AG09309 (cell line): ENCODE measurements at regions not wholly inside any gene's neighbourhood (a gene's known extent, or its start where the extent isn't known, plus 50 kb on each side); places are given as distances from the start of the nearest gene placed in this dataset.
"Not testable (repeated sequence)": the region's sequence is repeated elsewhere in the genome, so short reads cannot be mapped to it uniquely, and the experiment has no call there.

ENCODE experiments used
- DNase-seq: peaks from one replicate; pipeline ENCODE4 v3.0.0-alpha.2; 2010; ENCODE audit warnings: low read depth
- H3K4me3 ChIP-seq: 2 replicates; pipeline ENCODE4 v1.5.1; 2011; ENCODE audit warnings: mild to moderate bottlenecking, low read depth, low read length, moderate library complexity; ENCODE audit not compliant: control insufficient read depth
- CTCF ChIP-seq: IDR thresholded peaks from 2 replicates; pipeline ENCODE4 v1.5.1; 2011; ENCODE audit warnings: mild to moderate bottlenecking, low read depth, low read length, inconsistent platforms; ENCODE audit not compliant: insufficient read depth, control insufficient read depth; ENCODE audit errors: missing control alignments

- DNase-seq = no peak
- TF ChIP-seq CTCF = no peak
- no peak overlapping the region for H3K4me3 ChIP-seq
These were observed 88.6 kb downstream of the VCPKMT start for GRCh38 chr14:50027816-50028215.

- no peak for TF ChIP-seq CTCF
- no peak for DNase-seq
- H3K4me3 ChIP-seq = no peak overlapping the region
These were observed 87.9 kb downstream of the VCPKMT start for GRCh38 chr14:50028458-50028857.

- TF ChIP-seq CTCF = no peak
- no peak overlapping the region for H3K4me3 ChIP-seq
- no peak for DNase-seq
These were observed 86.3 kb downstream of the VCPKMT start for GRCh38 chr14:50030036-50030435.

GRCh38 chr14:50030911-50031310 lies 85.5 kb downstream of the VCPKMT start:
- not testable (repeated sequence) for H3K4me3 ChIP-seq, DNase-seq

GRCh38 chr14:50031602-50032313 lies 84.6 kb downstream of the VCPKMT start:
- H3K4me3 ChIP-seq = no peak overlapping the region
- DNase-seq = no peak
- no peak for TF ChIP-seq CTCF

GRCh38 chr14:50032462-50033167 lies 83.8 kb downstream of the VCPKMT start:
- not testable (repeated sequence) for DNase-seq, H3K4me3 ChIP-seq

GRCh38 chr14:50035214-50035613 lies 81.2 kb downstream of the VCPKMT start:
- no peak for DNase-seq
- H3K4me3 ChIP-seq = no peak overlapping the region
- no peak for TF ChIP-seq CTCF
